Activated naive CD4-positive, alpha-beta T cell treated with anti-CD3 and anti-CD28 coated beads for 36 hours (primary cell): ENCODE measurements at regions not wholly inside any gene's neighbourhood (a gene's known extent, or its start where the extent isn't known, plus 50 kb on each side); places are given as distances from the start of the nearest gene placed in this dataset.
"Not testable (repeated sequence)": the region's sequence is repeated elsewhere in the genome, so short reads cannot be mapped to it uniquely, and the experiment has no call there.

Source experiments
- CTCF ChIA-PET: fragments of 350-600 bp; sonication (Branson Sonifier 250); formaldehyde crosslinking; loops from one replicate; lab custom pipeline; 2021; ENCODE audit warnings: antibody characterized with exemption; lab: Charles Lee
- DNase-seq: peaks from one replicate; pipeline ENCODE4 v3.0.0-alpha.2; 2020
- H3K27ac Mint-ChIP-seq: one replicate; pipeline ENCODE4 v1.8.0; 2021; ENCODE audit warnings: mild to moderate bottlenecking, mixed read lengths
- H3K27me3 Mint-ChIP-seq: one replicate; pipeline ENCODE4 v1.8.0; 2021; ENCODE audit warnings: low read depth, mixed read lengths
- H3K36me3 Mint-ChIP-seq: one replicate; pipeline ENCODE4 v1.8.0; 2021; ENCODE audit warnings: low read depth, mixed read lengths
- H3K4me1 Mint-ChIP-seq: one replicate; pipeline ENCODE4 v1.8.0; 2021; ENCODE audit warnings: low read depth, mixed read lengths
- H3K4me3 Mint-ChIP-seq: one replicate; pipeline ENCODE4 v1.8.0; 2021; ENCODE audit warnings: mild to moderate bottlenecking, moderate library complexity, mixed read lengths
- H3K9me3 Mint-ChIP-seq: one replicate; pipeline ENCODE4 v1.8.0; 2021; ENCODE audit warnings: mixed read lengths
- intact Hi-C: fragments of 100-400 bp; cut with micrococcal nuclease; formaldehyde crosslinking; loops from one replicate; pipeline ENCODE4 v1.15.1; 2023

DNA sequence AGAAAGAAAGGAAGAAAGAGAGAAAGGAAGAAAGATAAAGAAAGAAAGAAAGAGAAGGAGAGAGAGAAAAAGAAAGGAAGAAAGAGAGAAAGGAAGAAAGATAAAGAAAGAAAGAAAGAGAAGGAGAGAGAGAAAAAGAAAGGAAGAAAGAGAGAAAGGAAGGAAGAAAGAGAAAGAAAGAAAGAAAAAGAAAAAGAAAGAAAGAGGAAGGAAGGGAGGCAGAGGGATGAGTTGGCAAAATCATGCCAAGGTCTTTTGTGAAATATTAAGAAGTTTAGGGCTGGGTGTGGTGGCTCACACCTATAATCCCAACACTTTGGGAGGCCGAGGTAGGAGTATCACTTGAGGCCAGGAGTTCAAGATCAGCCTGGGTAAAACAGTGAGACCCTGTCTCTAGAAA, 675.8 kb upstream of the NRP1 start:
- DNase-seq, H3K4me1 Mint-ChIP-seq, H3K36me3 Mint-ChIP-seq, H3K27me3 Mint-ChIP-seq, H3K27ac Mint-ChIP-seq, intact Hi-C loops, CTCF ChIA-PET, H3K4me3 Mint-ChIP-seq, H3K9me3 Mint-ChIP-seq: not testable (repeated sequence)

DNA sequence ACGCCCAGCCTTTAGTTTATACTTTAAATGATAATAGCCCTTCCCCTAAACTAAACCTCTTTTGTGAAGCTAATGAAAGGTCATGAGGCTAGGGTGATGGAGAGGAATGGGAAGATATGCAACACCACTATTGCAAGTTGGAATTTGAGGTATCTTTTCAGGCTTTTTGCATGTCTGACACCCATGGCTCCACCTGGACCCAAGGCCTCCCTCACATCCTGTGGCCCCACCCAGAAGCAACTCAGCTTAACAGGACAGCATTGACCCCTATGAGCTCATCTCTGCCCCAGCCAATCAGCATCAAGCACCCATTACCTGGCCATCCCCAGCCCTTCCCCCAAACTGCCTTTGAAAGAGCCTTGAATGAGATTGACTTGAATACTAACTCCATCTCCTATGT, 674.2 kb upstream of the NRP1 start:
- Mint-ChIP-seq H3K36me3 (no peaks in the 10 kb centered on the region), H3K9me3 (no peaks in the 10 kb centered on the region), H3K27ac (no peak overlapping the region), H3K4me3 (no peak overlapping the region), H3K4me1 (no peaks in the 10 kb centered on the region), H3K27me3 (peaks cover 8% of the 10 kb centered on the region)
- DNase-seq = no peak
- intact Hi-C loops = no loop called here
- CTCF ChIA-PET = no interaction called here

DNA sequence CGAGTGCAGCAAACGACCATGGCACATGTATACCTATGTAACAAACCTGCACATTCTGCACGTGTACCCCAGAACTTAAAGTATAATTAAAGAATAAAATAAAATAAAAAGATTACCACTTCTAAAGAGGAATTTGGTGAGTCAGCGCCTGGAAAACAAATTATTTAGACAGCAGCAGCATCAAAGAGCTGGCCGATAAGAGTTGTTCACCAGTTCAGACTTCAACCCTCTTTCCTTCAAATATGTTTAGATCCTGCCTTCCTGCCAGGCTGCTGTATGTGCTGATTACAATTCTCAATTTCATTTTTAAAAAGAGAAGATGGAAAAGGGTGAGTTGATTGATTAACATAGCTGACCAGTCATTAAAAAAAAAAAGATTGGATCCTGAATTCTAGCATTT, 672.0 kb upstream of the NRP1 start:
- CTCF ChIA-PET = no interaction called here
- H3K27ac Mint-ChIP-seq = no peak overlapping the region
- H3K27me3 Mint-ChIP-seq = peaks cover 2% of the 10 kb centered on the region
- no peaks in the 10 kb centered on the region for H3K4me1 Mint-ChIP-seq
- no peaks in the 10 kb centered on the region for H3K9me3 Mint-ChIP-seq
- no peak for DNase-seq
- no peaks in the 10 kb centered on the region for H3K36me3 Mint-ChIP-seq
- no peak overlapping the region for H3K4me3 Mint-ChIP-seq
- intact Hi-C loops = no loop called here

DNA sequence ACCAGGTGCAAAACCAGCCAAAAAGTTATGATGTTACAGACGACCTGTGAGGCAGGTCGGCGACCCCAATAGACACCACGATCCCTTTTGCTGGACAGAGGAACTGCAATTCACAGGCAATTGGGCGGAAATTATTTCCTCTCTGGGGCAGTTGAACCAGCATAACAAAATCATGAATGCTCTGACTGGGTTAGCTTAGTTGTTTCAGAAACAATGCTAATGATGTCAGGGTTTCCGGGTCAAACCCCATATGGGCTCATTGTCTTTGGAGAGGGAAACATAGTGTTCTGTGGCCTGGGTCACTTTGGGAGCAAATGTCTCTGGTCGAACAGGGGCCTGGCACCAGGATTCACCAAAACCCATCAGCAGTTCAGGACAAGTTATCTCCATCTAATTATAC, 669.1 kb upstream of the NRP1 start:
- H3K4me3 Mint-ChIP-seq = no peak overlapping the region
- H3K27ac Mint-ChIP-seq = no peak overlapping the region
- intact Hi-C loops = no loop called here
- H3K4me1 Mint-ChIP-seq = no peaks in the 10 kb centered on the region
- no peaks in the 10 kb centered on the region for H3K27me3 Mint-ChIP-seq
- no peaks in the 10 kb centered on the region for H3K9me3 Mint-ChIP-seq
- CTCF ChIA-PET = no interaction called here
- no peaks in the 10 kb centered on the region for H3K36me3 Mint-ChIP-seq
- no peak for DNase-seq

DNA sequence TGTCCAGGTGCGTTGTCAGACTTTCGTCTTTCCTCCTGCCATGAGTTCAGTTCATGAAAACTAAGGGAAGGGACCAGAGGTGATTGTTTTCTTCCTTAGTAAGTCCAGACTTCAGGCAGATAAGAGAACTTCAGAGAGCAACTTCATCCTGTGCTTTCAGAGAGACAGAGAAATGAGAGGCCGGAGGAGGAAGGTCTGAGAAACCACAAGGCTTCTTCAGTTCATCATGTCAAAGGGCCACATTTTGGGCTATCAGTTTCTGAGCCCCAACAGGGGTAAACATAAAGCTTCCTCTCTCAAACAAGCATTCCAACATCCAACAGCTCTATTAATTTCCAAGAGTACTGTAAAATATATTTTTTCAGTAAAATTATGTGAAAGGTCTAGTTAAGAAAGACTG, 668.4 kb upstream of the NRP1 start:
- Mint-ChIP-seq H3K27me3 (no peaks in the 10 kb centered on the region), H3K36me3 (no peaks in the 10 kb centered on the region), H3K4me3 (no peak overlapping the region), H3K4me1 (no peaks in the 10 kb centered on the region), H3K9me3 (no peaks in the 10 kb centered on the region), H3K27ac (no peak overlapping the region)
- intact Hi-C loops = no loop called here
- no peak for DNase-seq
- CTCF ChIA-PET = no interaction called here

DNA sequence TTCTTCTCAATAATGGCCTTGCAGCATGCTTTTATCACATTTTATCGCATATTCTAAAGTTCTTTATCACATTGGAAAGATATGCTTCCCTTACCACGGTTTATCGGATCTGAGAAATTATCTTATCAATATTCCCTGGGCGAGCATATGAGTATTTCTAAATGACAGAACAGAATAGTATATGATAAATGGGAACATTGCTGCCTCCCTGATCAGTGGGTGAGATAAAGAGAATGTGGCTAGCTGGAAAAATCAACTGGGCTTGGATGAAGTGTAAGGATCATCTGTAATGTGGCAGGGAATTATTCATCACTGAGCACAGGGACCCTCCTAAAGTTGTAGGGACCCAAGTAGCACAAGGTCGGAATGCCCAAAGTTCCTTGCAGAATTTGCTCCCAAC, 667.4 kb upstream of the NRP1 start:
- DNase-seq = no peak
- intact Hi-C loops = no loop called here
- no peaks in the 10 kb centered on the region for H3K36me3 Mint-ChIP-seq
- H3K4me3 Mint-ChIP-seq = no peak overlapping the region
- no peak overlapping the region for H3K27ac Mint-ChIP-seq
- H3K27me3 Mint-ChIP-seq = no peaks in the 10 kb centered on the region
- CTCF ChIA-PET = no interaction called here
- H3K4me1 Mint-ChIP-seq = no peaks in the 10 kb centered on the region
- no peaks in the 10 kb centered on the region for H3K9me3 Mint-ChIP-seq

DNA sequence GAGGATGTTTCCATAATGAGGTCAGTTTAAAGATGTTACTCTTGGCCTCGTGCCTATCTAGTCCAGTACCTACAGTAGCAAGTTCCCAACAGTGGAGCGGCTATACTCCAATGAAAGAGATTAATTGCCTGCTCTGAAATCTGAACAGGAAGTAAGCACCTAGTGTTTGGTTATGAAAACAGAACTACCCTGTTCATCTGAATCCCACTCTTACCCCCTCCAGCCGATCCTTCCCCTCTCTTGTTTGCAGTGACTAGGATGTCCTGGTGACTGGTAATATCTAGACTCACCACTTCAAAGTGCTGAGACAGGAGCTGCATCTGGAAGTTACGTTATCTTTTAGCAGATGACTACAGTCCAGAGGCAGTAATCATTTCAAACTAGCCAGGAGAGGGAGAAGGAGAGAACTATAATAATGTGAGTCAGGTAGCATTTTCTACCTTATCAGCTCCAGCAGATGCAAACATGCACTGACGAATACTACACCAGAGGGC, 666.7 kb upstream of the NRP1 start:
- no peaks in the 10 kb centered on the region for H3K36me3 Mint-ChIP-seq
- CTCF ChIA-PET = no interaction called here
- no peaks in the 10 kb centered on the region for H3K4me1 Mint-ChIP-seq

DNA sequence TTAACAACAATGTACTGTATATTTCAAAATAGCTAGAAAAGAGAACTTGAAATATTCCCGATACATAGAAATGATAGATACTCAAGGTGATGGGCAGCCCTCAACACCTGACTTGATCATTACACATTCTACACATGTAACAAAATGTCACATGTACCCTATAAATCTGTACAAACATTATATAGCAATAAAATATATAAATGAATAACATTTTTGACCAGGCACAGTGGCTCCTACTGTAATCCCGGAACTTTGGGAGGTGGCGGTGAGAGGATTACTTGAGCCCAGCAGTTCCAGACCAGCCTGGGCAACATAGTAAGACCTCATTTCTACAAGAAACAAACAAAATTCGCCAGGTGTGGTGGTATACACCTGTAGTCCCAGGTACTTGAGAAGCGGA, 659.5 kb upstream of the NRP1 start:
- peaks cover 3% of the 10 kb centered on the region for H3K27me3 Mint-ChIP-seq
- H3K27ac Mint-ChIP-seq = no peak overlapping the region
- H3K9me3 Mint-ChIP-seq = no peaks in the 10 kb centered on the region
- no peak overlapping the region for H3K4me3 Mint-ChIP-seq
- no peaks in the 10 kb centered on the region for H3K4me1 Mint-ChIP-seq
- DNase-seq = no peak
- H3K36me3 Mint-ChIP-seq = no peaks in the 10 kb centered on the region
- CTCF ChIA-PET = interaction anchor here (0.6 kb wide), 1 partner anchor 238 kb away, joined by 3 read pairs; no protein-coding TSS in a partner anchor
- intact Hi-C loops = no loop called here

More for the DNA sequence above, 666.7 kb upstream of the NRP1 start:
- intact Hi-C loops = no loop called here
- no peak for DNase-seq
- Mint-ChIP-seq H3K4me3 (no peak overlapping the region), H3K9me3 (no peaks in the 10 kb centered on the region), H3K27ac (no peak overlapping the region), H3K27me3 (no peaks in the 10 kb centered on the region)

DNA sequence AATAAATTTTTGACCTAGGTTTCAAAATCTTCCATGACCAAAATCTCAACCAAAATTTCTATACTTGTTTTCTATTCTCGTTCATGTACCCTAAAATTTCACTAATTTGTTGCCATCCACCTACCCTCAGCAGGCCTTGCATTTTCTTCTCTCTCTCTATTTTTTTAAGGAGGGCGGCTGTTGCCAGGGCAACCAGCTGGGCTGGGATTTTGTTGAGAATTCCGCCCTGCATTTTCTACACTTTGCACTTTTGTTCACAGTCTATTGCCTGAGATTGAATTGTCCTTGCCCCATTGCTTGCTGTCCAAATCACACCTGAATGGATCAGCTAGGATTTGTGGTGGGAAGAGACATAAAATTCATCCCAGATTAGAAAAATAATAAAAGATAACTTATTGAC, 657.5 kb upstream of the NRP1 start:
- H3K4me3 Mint-ChIP-seq = no peak overlapping the region

DNA sequence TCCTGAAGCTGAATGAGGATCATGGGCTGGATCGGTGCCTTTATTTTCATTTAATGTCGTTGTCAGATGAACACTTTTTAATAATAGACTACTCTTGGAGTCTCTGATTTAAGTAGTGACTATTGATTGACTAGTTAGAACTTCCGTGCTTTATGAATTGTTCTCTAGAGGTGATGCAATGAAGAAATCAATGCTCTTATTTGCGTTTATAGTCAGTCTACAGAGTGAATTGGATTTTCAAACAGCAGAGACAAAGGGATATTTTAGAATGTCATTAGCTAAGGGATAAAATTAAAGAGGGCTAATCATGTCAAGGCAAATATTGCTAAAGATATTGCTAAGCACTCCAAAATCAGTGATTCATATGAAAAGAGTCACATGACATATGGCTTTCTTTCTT, 652.0 kb upstream of the NRP1 start:
- H3K27me3 Mint-ChIP-seq = peaks cover 9% of the 10 kb centered on the region
- H3K4me1 Mint-ChIP-seq = no peaks in the 10 kb centered on the region
- no peak overlapping the region for H3K4me3 Mint-ChIP-seq
- CTCF ChIA-PET = interaction anchor here (0.5 to 0.6 kb wide), 2 partner anchors 350 to 604 kb away, joined by 3 read pairs; no protein-coding TSS in a partner anchor
- no peaks in the 10 kb centered on the region for H3K9me3 Mint-ChIP-seq
- intact Hi-C loops = no loop called here
- no peak overlapping the region for H3K27ac Mint-ChIP-seq
- no peaks in the 10 kb centered on the region for H3K36me3 Mint-ChIP-seq
- DNase-seq = no peak

More for the DNA sequence above, 657.5 kb upstream of the NRP1 start:
- Mint-ChIP-seq H3K27me3 (peaks cover 3% of the 10 kb centered on the region), H3K9me3 (no peaks in the 10 kb centered on the region), H3K27ac (no peak overlapping the region), H3K4me1 (no peaks in the 10 kb centered on the region), H3K36me3 (no peaks in the 10 kb centered on the region)
- CTCF ChIA-PET = no interaction called here
- DNase-seq = no peak
- intact Hi-C loops = no loop called here

DNA sequence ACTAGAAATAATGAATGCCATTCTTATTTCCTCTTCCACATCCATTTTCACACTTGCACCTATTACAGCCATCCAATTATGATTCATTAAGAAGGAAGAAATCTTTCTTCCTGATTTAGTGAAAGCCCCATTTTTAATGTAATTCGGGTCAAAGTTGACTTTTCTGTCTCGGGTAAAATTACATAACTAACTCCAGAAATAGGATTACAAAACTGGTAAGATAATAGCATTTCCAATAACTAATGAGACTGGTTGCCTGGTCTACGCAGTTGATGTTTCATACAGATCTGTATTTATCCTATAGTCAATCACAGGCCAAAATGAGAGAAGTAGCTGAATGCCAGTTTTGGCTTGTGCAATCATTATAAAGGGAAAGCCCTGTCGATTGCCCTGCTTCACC, 651.5 kb upstream of the NRP1 start:
- Mint-ChIP-seq H3K4me1 (no peaks in the 10 kb centered on the region), H3K4me3 (no peak overlapping the region), H3K36me3 (no peaks in the 10 kb centered on the region), H3K27ac (no peak overlapping the region), H3K9me3 (no peaks in the 10 kb centered on the region), H3K27me3 (peaks cover 7% of the 10 kb centered on the region)
- no peak for DNase-seq
- CTCF ChIA-PET = interaction anchor here (0.5 to 0.6 kb wide), 2 partner anchors 349 to 604 kb away, joined by 3 read pairs; no protein-coding TSS in a partner anchor
- intact Hi-C loops = no loop called here

DNA sequence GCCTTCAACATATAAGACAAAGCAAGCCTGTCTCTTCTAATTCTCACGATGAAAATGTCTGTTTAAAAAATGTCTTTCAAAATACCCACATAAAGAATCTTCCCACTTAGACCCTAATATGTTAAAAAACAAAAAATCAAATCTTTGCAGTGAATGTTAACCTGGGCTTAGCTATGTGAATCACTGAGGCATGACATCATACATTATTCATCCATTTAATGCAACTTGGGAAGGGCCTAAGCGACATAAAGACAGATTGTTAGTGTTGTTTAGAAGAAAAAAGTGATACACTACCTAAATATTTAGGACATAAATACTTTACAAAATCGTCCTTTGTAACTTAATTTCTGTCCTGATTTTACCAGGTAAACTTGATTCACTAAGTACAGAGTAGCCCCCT, 648.5 kb upstream of the NRP1 start:
- H3K36me3 Mint-ChIP-seq = no peaks in the 10 kb centered on the region
- intact Hi-C loops = no loop called here
- no peak overlapping the region for H3K27ac Mint-ChIP-seq
- no peak overlapping the region for H3K4me3 Mint-ChIP-seq
- no peak for DNase-seq
- no peaks in the 10 kb centered on the region for H3K4me1 Mint-ChIP-seq
- H3K9me3 Mint-ChIP-seq = no peaks in the 10 kb centered on the region
- CTCF ChIA-PET = no interaction called here
- peaks cover 9% of the 10 kb centered on the region for H3K27me3 Mint-ChIP-seq

DNA sequence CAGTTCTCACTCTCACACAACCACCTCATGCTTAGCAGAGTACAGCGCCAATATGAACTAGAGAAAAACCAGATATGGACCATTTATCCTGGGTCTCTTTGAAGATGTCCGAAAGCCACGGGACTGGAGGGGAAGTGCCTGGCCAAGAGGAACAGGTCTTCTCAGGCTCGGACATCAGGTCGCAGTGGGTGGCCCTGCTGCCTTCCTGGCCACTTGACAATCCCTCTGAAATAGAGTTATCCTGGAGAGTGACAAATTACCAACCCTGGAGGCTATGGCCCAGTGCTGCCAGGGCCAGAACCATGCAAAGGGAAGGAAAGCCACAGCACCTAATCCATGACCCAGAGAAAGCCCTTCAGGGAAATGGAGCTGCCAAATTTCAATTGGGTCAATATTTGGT, 646.8 kb upstream of the NRP1 start:
- H3K27ac Mint-ChIP-seq = no peak overlapping the region
- CTCF ChIA-PET = no interaction called here
- intact Hi-C loops = no loop called here

DNA sequence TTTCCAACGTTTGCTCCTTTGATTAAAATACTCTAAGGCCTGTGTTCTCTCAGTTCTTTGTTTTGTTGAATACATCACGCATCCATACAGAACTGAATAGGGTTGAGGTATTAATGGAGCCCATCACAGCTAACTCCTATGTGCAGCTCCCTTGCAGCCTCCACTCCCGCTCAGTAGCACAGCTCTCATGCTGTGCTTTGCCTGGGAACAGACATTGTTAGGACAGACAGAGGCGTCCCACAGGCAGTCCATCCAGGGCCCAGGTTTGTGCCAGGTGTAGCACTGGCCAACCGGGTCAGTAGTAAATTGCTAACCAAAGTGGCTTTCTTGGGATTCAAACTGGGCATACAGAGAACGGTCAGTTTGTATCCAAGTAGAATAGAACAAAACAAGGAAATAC, 644.7 kb upstream of the NRP1 start:
- H3K4me1 Mint-ChIP-seq = no peaks in the 10 kb centered on the region
- H3K9me3 Mint-ChIP-seq = no peaks in the 10 kb centered on the region
- CTCF ChIA-PET = no interaction called here
- H3K27me3 Mint-ChIP-seq = peaks cover 9% of the 10 kb centered on the region
- H3K27ac Mint-ChIP-seq = no peak overlapping the region
- no peaks in the 10 kb centered on the region for H3K36me3 Mint-ChIP-seq
- H3K4me3 Mint-ChIP-seq = no peak overlapping the region
- intact Hi-C loops = no loop called here
- DNase-seq = no peak

More for the DNA sequence above, 646.8 kb upstream of the NRP1 start:
- no peaks in the 10 kb centered on the region for H3K9me3 Mint-ChIP-seq
- DNase-seq = no peak
- H3K36me3 Mint-ChIP-seq = no peaks in the 10 kb centered on the region
- H3K4me3 Mint-ChIP-seq = no peak overlapping the region
- peaks cover 9% of the 10 kb centered on the region for H3K27me3 Mint-ChIP-seq
- no peaks in the 10 kb centered on the region for H3K4me1 Mint-ChIP-seq
